ENCODE measurements at regions not wholly inside any gene's neighbourhood (a gene's known extent, or its start where the extent isn't known, plus 50 kb on each side); places are given as distances from the start of the nearest gene placed in this dataset.
A peak's percentile ranks its signal among the peaks of the same experiment; 100 is the strongest.
"Not testable (repeated sequence)": the region's sequence is repeated elsewhere in the genome, so short reads cannot be mapped to it uniquely, and the experiment has no call there.

- no peak for DNase-seq (ENCODE audit: low spot score)
Measured at GRCh38 chr5:15021266-15022046, 149.9 kb upstream of the ANKH start.

- no peak for DNase-seq (ENCODE audit: low spot score)
Measured at GRCh38 chr5:15020736-15021135, 149.2 kb upstream of the ANKH start.

- DNase-seq (ENCODE audit: low spot score) = no peak
Measured at GRCh38 chr5:15014809-15015208, 143.2 kb upstream of the ANKH start.

- peak; percentile 9 for DNase-seq (ENCODE audit: low spot score)
Measured at GRCh38 chr5:15013654-15014463, 142.3 kb upstream of the ANKH start.

- no peak for DNase-seq (ENCODE audit: low spot score)
Measured at GRCh38 chr5:15012061-15012460, 140.5 kb upstream of the ANKH start.

GRCh38 chr5:15010936-15011335 is 139.4 kb upstream of the ANKH start:
- no peak for DNase-seq (ENCODE audit: low spot score)

- DNase-seq (ENCODE audit: low spot score) = no peak
Measured at GRCh38 chr5:15009420-15009819, 137.8 kb upstream of the ANKH start.

GRCh38 chr5:15008921-15009320 is 137.3 kb upstream of the ANKH start:
- no peak for DNase-seq (ENCODE audit: low spot score)

- DNase-seq (ENCODE audit: low spot score) = no peak
Measured at GRCh38 chr5:15008476-15008875, 136.9 kb upstream of the ANKH start.

- DNase-seq (ENCODE audit: low spot score) = no peak
Measured at GRCh38 chr5:15007646-15008045, 136.1 kb upstream of the ANKH start.

GRCh38 chr5:15004506-15004905 is 132.9 kb upstream of the ANKH start:
- no peak for DNase-seq (ENCODE audit: low spot score)

GRCh38 chr5:15003511-15003920 is 131.9 kb upstream of the ANKH start:
- peak; percentile 75 for DNase-seq (ENCODE audit: low spot score)

- no peak for DNase-seq (ENCODE audit: low spot score)
Measured at GRCh38 chr5:15002791-15003190, 131.2 kb upstream of the ANKH start.

- no peak for DNase-seq (ENCODE audit: low spot score)
Measured at GRCh38 chr5:15002173-15002572, 130.6 kb upstream of the ANKH start.

- DNase-seq (ENCODE audit: low spot score) = no peak
Measured at GRCh38 chr5:15001517-15001916, 129.9 kb upstream of the ANKH start.

- DNase-seq (ENCODE audit: low spot score) = no peak
Measured at GRCh38 chr5:14998491-14998890, 126.9 kb upstream of the ANKH start.

GRCh38 chr5:14996997-14997396 is 125.4 kb upstream of the ANKH start:
- DNase-seq (ENCODE audit: low spot score) = peak; percentile 24

- no peak for DNase-seq (ENCODE audit: low spot score)
Measured at GRCh38 chr5:14995229-14995628, 123.7 kb upstream of the ANKH start.

GRCh38 chr5:14993459-14994133 is 122.0 kb upstream of the ANKH start:
- DNase-seq (ENCODE audit: low spot score) = not testable (repeated sequence)

GRCh38 chr5:14992751-14993458 is 121.3 kb upstream of the ANKH start:
- peak; percentile 27 for DNase-seq (ENCODE audit: low spot score)

GRCh38 chr5:14988223-14988622 is 116.6 kb upstream of the ANKH start:
- DNase-seq (ENCODE audit: low spot score) = no peak

GRCh38 chr5:14986413-14986812 is 114.8 kb upstream of the ANKH start:
- no peak for DNase-seq (ENCODE audit: low spot score)
